Subcutaneous abdominal adipose tissue (tissue), 5 donors: ENCODE measurements at regions not wholly inside any gene's neighbourhood (a gene's known extent, or its start where the extent isn't known, plus 50 kb on each side); places are given as distances from the start of the nearest gene placed in this dataset.

ENCODE experiments used
- H3K27ac ChIP-seq: one replicate; pipeline ENCODE4 v1.7.0; 2013; ENCODE audit warnings: low read depth, mild to moderate bottlenecking, inconsistent platforms, low read length, moderate library complexity
- H3K27me3 ChIP-seq, 5 donors: one replicate each; pipeline ENCODE4 v1.7.0; 2013; ENCODE audit warnings: low read length in 5 of 5, inconsistent platforms in 1 of 5; ENCODE audit not compliant: control insufficient read depth in 5 of 5, insufficient read depth in 4 of 5
- H3K36me3 ChIP-seq, 5 donors: one replicate each; pipeline ENCODE4 v1.7.0; 2013; ENCODE audit warnings: low read length in 5 of 5; ENCODE audit not compliant: control insufficient read depth in 5 of 5, insufficient read depth in 5 of 5
- H3K4me1 ChIP-seq, 5 donors: one replicate each; pipeline ENCODE4 v1.7.0; 2013; ENCODE audit warnings: low read length in 5 of 5, mild to moderate bottlenecking in 3 of 5, moderate library complexity in 1 of 5; ENCODE audit not compliant: control insufficient read depth in 5 of 5, insufficient read depth in 5 of 5
- H3K4me3 ChIP-seq, 5 donors: one replicate each; pipeline ENCODE4 v1.7.0; 2013; ENCODE audit warnings: low read length in 5 of 5, low read depth in 1 of 5
- H3K9ac ChIP-seq, 5 donors: one replicate each; pipeline ENCODE4 v1.7.0; 2013; ENCODE audit warnings: low read length in 5 of 5, mild to moderate bottlenecking in 4 of 5, moderate library complexity in 3 of 5
- H3K9me3 ChIP-seq, 5 donors: one replicate each; pipeline ENCODE4 v1.7.0; 2013; ENCODE audit warnings: low read length in 5 of 5; ENCODE audit not compliant: control insufficient read depth in 5 of 5
- donor health status: healthy.
- donor health status: healthy.
- donor health status: healthy.
- donor health status: healthy.
- donor health status: healthy.

DNA sequence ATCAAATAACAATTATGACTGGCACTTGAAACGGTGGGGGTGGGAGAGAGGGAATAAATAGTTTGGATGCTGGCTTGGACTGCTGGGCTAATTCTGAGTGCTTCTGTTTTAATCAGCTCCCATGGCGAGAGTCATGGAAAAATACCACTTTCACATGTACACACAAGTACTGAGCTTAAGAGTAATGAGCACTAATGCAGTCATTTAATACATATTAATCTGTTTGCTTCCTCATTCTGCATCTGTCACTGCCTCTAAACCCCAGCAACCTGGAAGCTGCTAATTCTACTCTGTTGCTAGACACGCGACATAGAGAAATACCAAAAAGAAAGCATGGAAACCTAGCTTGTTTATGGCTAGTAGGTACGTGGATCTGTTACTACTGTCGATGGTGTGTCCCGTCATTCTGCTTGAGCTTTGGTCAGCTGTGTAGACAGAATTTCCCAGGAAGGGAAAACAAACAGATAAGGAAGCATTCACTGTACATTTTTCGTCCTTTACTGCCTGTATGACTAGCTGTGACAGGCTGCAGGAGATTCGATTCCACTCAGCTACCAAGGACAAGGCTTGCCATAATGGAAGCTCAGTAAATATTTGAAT lies 238.8 kb downstream of the BAMBI start:
- no peak overlapping the region for H3K27ac ChIP-seq
- no peak overlapping the region for H3K4me3 ChIP-seq
- no peak overlapping the region for H3K9ac ChIP-seq

DNA sequence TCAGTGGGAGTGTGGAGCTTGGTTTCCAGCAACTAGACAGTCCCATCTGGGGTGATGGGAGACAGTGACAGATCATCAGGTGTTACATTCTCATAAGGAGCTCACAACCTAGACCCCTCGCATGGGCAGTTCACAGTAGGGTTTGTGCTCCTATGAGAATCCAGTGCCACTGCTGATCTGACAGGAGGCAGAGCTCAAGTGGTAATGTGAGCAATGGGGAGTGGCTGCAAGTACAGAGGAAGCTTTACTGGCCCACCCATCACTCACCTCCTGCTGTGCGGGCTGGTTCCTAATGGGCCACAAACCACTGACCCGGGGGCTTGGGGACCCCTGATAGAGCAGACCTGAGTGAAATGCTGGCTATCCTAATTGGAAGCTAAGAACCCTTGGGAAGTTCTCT lies 242.8 kb downstream of the BAMBI start:
- Histone ChIP-seq H3K4me1 (peaks cover 0 to 5% (median 0%) of the 10 kb centered on the region in 5 donors), H3K27me3 (peaks cover 0 to 8% (median 4%) of the 10 kb centered on the region in 5 donors), H3K27ac (no peak overlapping the region), H3K36me3 (no peaks in the 10 kb centered on the region), H3K9me3 (no peaks in the 10 kb centered on the region), H3K4me3 (no peak overlapping the region), H3K9ac (no peak overlapping the region)

More for the DNA sequence above, 238.8 kb downstream of the BAMBI start:
- Histone ChIP-seq H3K9me3 (no peaks in the 10 kb centered on the region), H3K27me3 (no peaks in the 10 kb centered on the region), H3K4me1 (peaks cover 0 to under 1% (median 0%) of the 10 kb centered on the region in 5 donors), H3K36me3 (no peaks in the 10 kb centered on the region)

DNA sequence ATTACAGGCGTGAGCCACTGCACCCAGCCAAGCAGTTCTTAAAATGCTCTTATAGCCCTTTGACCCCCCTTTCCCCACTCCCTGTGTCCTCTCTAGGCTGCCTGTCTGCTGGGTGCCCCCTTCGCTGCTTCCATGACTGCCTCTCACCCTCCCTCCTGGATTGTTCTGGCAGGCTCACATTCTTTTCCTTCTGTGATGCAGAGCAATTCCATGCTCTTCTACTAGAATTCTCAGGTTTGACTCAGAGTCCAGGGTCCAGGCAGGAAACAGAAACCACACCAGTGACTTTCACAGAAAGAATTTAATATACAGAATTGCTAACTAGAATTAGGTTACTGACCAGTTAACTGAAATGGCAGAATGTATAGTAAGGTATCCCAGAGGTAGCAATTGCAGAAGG lies 244.8 kb downstream of the BAMBI start:
- H3K4me1 ChIP-seq, result peaks cover 0 to 8% (median 0%) of the 10 kb centered on the region in 5 donors
- no peaks in the 10 kb centered on the region for H3K36me3 ChIP-seq
- no peak overlapping the region for H3K4me3 ChIP-seq
- peaks cover 0 to 11% (median 4%) of the 10 kb centered on the region in 5 donors for H3K27me3 ChIP-seq
- no peaks in the 10 kb centered on the region for H3K9me3 ChIP-seq
- no peak overlapping the region for H3K27ac ChIP-seq
- no peak overlapping the region for H3K9ac ChIP-seq

DNA sequence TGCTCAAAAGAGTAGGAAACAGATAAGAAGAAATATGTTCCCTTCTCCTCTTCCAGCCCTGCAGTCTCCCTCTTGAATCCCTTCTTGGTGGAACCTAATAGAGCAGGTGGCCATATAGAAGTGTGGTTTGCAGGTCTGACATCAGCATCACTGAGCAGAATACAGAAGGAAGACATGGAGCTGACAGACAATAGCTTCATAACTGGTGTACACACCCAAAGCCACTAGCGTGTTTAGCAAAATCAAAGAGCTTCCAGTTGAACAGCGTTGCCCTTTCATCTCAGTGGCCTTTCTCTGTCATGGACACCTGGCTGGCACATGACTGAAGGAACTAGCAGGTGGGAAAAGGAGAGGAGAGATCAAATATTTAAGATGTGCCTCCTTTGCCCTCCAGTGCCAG lies 245.5 kb downstream of the BAMBI start:
- peaks cover 0 to 11% (median 4%) of the 10 kb centered on the region in 5 donors for H3K27me3 ChIP-seq
- no peak overlapping the region for H3K4me3 ChIP-seq
- H3K4me1 ChIP-seq, result peaks cover 0 to 8% (median 0%) of the 10 kb centered on the region in 5 donors
- H3K9me3 ChIP-seq, result no peaks in the 10 kb centered on the region
- H3K27ac ChIP-seq, result no peak overlapping the region
- H3K36me3 ChIP-seq, result no peaks in the 10 kb centered on the region
- no peak overlapping the region for H3K9ac ChIP-seq

DNA sequence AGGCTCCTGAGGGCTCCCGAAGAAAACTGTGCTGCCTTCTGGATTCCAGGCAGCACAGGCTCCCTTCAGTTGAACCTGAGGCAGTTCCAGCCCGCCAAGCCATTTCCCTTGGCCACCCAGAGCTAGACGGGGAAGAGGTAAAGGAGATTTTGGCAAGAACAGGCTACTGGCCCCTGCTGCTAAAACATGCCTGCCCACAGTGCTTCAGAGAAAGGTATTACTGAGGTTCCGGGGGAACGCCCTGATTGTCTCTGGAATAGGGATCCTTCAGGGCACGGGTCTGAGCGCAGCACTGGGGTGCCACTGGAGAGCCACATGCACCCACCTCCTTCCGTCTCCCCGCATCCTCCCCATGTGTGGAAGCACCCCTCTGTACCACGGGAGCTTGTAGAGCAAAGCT lies 247.4 kb downstream of the BAMBI start:
- Histone ChIP-seq H3K4me3 (peak overlapping the region in 2 of 5 donors; percentile 5 to 40), H3K27me3 (peaks cover 0 to 11% (median 4%) of the 10 kb centered on the region in 5 donors), H3K9ac (no peak overlapping the region), H3K9me3 (no peaks in the 10 kb centered on the region), H3K36me3 (no peaks in the 10 kb centered on the region), H3K4me1 (peaks cover 0 to 8% (median 0%) of the 10 kb centered on the region in 5 donors), H3K27ac (no peak overlapping the region)

DNA sequence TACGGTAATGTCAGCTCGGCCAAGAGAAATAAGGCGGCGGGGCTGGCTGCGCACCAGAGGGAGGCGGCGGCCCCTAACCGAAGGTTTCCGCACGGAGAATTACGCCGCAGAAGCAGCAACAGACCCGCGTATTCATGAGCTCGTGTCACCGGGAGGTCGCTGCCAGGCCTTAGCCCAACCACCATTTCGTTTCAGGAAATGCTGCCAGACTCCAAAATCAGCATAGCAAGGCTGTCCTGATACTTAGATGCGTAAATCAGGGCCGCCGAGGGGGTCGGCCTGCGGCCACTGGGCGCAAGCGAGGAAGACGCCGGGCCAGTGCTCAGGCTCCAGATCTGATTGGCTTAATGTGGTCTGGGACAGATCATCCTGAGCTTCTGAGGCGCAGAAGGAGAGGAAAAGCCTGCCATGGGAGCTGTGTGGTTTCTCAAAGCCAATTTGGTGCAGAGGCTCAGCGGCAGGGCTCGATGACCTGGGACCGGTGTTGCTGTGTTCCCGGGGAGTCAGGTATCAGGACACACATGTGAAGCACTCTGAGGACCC lies 247.9 kb downstream of the BAMBI start:
- Histone ChIP-seq H3K27me3 (peaks cover 0 to 11% (median 4%) of the 10 kb centered on the region in 5 donors), H3K4me1 (peaks cover 0 to 8% (median 0%) of the 10 kb centered on the region in 5 donors), H3K36me3 (no peaks in the 10 kb centered on the region), H3K9ac (no peak overlapping the region), H3K4me3 (peak overlapping the region in 3 of 5 donors; percentile 5 to 40 (median 27)), H3K9me3 (no peaks in the 10 kb centered on the region), H3K27ac (no peak overlapping the region)

DNA sequence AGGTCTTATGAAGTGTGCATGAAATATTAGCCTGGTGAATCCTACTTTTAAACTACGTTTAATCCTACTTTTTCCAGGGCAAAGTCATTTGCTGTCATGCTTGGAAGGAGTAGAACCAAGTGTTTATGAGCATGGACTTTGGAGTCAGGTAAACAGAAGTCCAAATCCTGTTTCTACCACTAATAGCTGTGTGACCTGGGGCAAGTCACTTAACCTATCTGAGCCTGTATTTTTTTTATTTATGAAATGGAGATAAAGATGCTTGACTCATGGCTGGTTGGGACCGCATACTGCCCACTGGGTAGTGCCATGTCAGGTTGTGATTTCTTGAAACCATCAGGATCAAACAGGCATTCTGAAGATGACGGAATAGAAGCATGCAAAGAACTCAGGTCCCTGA lies 249.6 kb downstream of the BAMBI start:
- Histone ChIP-seq H3K27me3 (peaks cover 0 to 11% (median 4%) of the 10 kb centered on the region in 5 donors), H3K36me3 (no peaks in the 10 kb centered on the region), H3K27ac (no peak overlapping the region), H3K4me1 (peaks cover 0 to 14% (median 0%) of the 10 kb centered on the region in 5 donors), H3K4me3 (no peak overlapping the region), H3K9ac (no peak overlapping the region), H3K9me3 (no peaks in the 10 kb centered on the region)

DNA sequence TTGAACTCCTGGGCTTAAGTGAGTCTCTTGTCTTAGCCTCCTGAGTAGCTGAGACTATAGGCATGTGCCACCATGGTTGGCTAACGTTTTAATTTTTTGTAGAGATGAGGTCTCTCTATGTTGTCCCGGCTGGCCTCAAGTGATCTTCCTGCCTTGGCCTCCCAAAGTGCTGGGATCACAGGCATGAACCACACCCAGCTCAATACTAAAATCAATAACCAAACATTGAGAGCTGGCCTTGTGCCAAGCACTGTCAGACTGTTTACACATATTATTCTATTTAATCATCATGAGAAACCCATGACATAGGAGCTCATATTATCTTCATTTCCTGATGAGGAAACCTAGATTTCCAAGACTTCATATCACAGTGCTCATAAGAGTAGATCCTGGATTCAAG lies 251.2 kb downstream of the BAMBI start:
- Histone ChIP-seq H3K27me3 (peaks cover 0 to 9% (median 3%) of the 10 kb centered on the region in 5 donors), H3K9me3 (peaks cover 0 to under 1% (median 0%) of the 10 kb centered on the region in 5 donors), H3K27ac (no peak overlapping the region), H3K4me3 (no peak overlapping the region), H3K36me3 (no peaks in the 10 kb centered on the region), H3K9ac (no peak overlapping the region), H3K4me1 (peaks cover 0 to 14% (median 0%) of the 10 kb centered on the region in 5 donors)

DNA sequence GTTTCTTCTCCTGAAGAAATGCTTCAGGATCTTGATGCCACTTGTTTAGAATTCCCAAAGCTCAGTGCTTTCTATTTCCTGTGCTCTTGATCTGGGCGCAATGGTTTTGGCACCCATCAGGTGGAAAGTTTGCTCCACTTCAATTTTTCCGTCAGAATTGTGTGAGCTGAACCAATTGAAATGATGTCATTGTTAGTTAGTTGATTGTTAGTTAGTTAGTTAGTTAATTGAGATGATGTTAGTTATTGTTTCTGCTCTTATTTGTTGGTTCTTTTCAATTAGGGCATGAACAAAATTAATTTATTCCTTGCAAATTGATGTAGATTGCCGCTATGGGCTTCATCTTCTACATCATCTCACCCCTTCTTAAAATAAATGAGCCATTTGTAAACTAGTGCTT lies 252.6 kb downstream of the BAMBI start:
- Histone ChIP-seq H3K4me3 (no peak overlapping the region), H3K9ac (no peak overlapping the region), H3K27ac (no peak overlapping the region), H3K27me3 (peaks cover 0 to 4% (median 1%) of the 10 kb centered on the region in 5 donors), H3K4me1 (peaks cover 0 to 11% (median 0%) of the 10 kb centered on the region in 5 donors), H3K36me3 (no peaks in the 10 kb centered on the region), H3K9me3 (peaks cover 0 to 4% (median 0%) of the 10 kb centered on the region in 5 donors)
